ENCODE measurements at regions not wholly inside any gene's neighbourhood (a gene's known extent, or its start where the extent isn't known, plus 50 kb on each side); places are given as distances from the start of the nearest gene placed in this dataset.

DNA sequence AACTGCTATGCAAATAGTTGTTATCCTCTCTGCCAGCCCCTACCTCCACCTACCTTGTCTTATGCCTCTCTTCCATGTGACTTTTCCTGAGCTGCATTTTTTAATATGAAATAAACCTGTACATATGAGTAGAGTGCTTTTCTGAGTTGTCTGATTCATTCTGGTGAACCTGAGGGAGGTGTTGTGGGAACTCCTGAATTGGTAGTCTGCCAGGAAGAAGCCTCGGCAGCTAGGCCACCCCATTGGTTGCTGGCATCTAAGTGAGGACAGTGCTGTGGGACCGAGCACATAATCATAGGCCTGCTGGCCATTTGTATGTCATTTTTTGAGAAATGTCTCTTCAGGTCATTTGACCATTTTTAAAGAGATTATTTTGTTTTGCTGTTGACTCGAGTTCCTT lies 1146.8 kb downstream of the UQCRFS1 start:
- Histone ChIP-seq H4K20me1 (ENCODE audit: control insufficient read depth, insufficient read depth, insufficient read length) (no peaks in the 10 kb centered on the region), H2BK15ac (ENCODE audit: low read depth, low read length) (no peak overlapping the region), H3K14ac (ENCODE audit: insufficient read depth, low read length) (no peak overlapping the region), H3K4ac (ENCODE audit: low read depth, low read length) (no peak overlapping the region), H3K56ac (ENCODE audit: insufficient read length, low read depth, low read length) (no peak overlapping the region), H3K9me3 (ENCODE audit: control insufficient read depth, low read depth, low read length) (no peaks in the 10 kb centered on the region), H3K4me2 (ENCODE audit: insufficient read depth, insufficient read length, low read length) (no peak overlapping the region), H4K91ac (ENCODE audit: insufficient read length, low read depth, low read length) (no peak overlapping the region), H3K9ac (ENCODE audit: extremely low read depth, insufficient read length, low read length) (no peak overlapping the region), H2BK12ac (ENCODE audit: insufficient read length, low read depth, low read length) (no peak overlapping the region), H2AK5ac (ENCODE audit: insufficient read length, low read length) (no peak overlapping the region), H3K4me1 (ENCODE audit: insufficient read depth, low read length) (0 out of 2 replicates have a peak, but pooled peaks cover 2% of the 10 kb centered on the region), H3K79me2 (ENCODE audit: insufficient read depth, low read length) (no peaks in the 10 kb centered on the region), H4K8ac (replicated peaks; ENCODE audit: insufficient read length, low read depth, low read length) (no peak overlapping the region), H3K23ac (ENCODE audit: insufficient read length, low read depth, low read length) (no peak overlapping the region), H3K23me2 (ENCODE audit: insufficient read length, low read depth, low read length, poor library complexity, severe bottlenecking) (no peaks in the 10 kb centered on the region), H3K27me3 (ENCODE audit: insufficient read depth, low read length) (no peaks in the 10 kb centered on the region), H3K27ac (ENCODE audit: insufficient read length, low read depth, low read length) (no peak overlapping the region), H3T11ph (ENCODE audit: low read length) (no peak overlapping the region), H3K18ac (ENCODE audit: insufficient read length, low read depth, low read length) (no peak overlapping the region), H2BK20ac (ENCODE audit: low read depth, low read length, poor library complexity, severe bottlenecking) (no peak overlapping the region), H2AFZ (ENCODE audit: low read length) (no peak overlapping the region), H2BK120ac (ENCODE audit: low read depth, low read length, poor library complexity, severe bottlenecking) (no peak overlapping the region), H2BK5ac (ENCODE audit: insufficient read length, low read length) (no peak overlapping the region), H3K79me1 (ENCODE audit: insufficient read depth, low read depth, low read length, poor library complexity, severe bottlenecking) (no peaks in the 10 kb centered on the region), H4K5ac (ENCODE audit: insufficient read length, low read depth, low read length) (no peak overlapping the region)
- H3K27me3 Mint-ChIP-seq (ENCODE audit: low read depth): no peaks in the 10 kb centered on the region
- H3K9me3 Mint-ChIP-seq: no peaks in the 10 kb centered on the region; a peak in 1 of 5 replicates
- H3K4me1 Mint-ChIP-seq: peaks cover 0 to 3% of the 10 kb centered on the region in 2 experiments; a peak in 2 of 4 replicates
- no peak for DNase-seq
- H3K36me3 Mint-ChIP-seq (ENCODE audit: insufficient read depth in 1 of 3, low read depth in 3 of 3): no peaks in the 10 kb centered on the region
- H3K27ac Mint-ChIP-seq: no peak overlapping the region
- no CpG with 5 or more reads among the region's 3 CpGs for WGBS (ENCODE audit: extremely low coverage, insufficient read length, low lambda C conversion rate)
- TF ChIP-seq, protein P1, sequence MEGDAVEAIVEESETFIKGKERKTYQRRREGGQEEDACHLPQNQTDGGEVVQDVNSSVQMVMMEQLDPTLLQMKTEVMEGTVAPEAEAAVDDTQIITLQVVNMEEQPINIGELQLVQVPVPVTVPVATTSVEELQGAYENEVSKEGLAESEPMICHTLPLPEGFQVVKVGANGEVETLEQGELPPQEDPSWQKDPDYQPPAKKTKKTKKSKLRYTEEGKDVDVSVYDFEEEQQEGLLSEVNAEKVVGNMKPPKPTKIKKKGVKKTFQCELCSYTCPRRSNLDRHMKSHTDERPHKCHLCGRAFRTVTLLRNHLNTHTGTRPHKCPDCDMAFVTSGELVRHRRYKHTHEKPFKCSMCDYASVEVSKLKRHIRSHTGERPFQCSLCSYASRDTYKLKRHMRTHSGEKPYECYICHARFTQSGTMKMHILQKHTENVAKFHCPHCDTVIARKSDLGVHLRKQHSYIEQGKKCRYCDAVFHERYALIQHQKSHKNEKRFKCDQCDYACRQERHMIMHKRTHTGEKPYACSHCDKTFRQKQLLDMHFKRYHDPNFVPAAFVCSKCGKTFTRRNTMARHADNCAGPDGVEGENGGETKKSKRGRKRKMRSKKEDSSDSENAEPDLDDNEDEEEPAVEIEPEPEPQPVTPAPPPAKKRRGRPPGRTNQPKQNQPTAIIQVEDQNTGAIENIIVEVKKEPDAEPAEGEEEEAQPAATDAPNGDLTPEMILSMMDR (conservative IDR thresholded peaks at IDR 0.05): no peak
- H3K4me3 Mint-ChIP-seq: no peak overlapping the region
